HL-60 (cell line): ENCODE measurements at regions not wholly inside any gene's neighbourhood (a gene's known extent, or its start where the extent isn't known, plus 50 kb on each side); places are given as distances from the start of the nearest gene placed in this dataset.

ENCODE experiments used
- GABPA ChIP-seq: IDR thresholded peaks from 2 replicates; pipeline ENCODE4 v1.6.1; 2012; ENCODE audit warnings: low read depth
- POLR2AphosphoS5 ChIP-seq: IDR thresholded peaks from 2 replicates; pipeline ENCODE4 v1.6.1; 2012; ENCODE audit warnings: low read depth
- TF ChIP-seq, protein P1 (sequence below): IDR thresholded peaks from one replicate; pipeline ENCODE4 v1.5.1; 2011; ENCODE audit warnings: low read length, control low read depth, inconsistent platforms; ENCODE audit not compliant: insufficient read depth
- TF ChIP-seq, protein P2 (sequence below): IDR thresholded peaks from 2 replicates; pipeline ENCODE4 v1.6.1; 2012; ENCODE audit warnings: low read depth; ENCODE audit not compliant: insufficient replicate concordance

DNA sequence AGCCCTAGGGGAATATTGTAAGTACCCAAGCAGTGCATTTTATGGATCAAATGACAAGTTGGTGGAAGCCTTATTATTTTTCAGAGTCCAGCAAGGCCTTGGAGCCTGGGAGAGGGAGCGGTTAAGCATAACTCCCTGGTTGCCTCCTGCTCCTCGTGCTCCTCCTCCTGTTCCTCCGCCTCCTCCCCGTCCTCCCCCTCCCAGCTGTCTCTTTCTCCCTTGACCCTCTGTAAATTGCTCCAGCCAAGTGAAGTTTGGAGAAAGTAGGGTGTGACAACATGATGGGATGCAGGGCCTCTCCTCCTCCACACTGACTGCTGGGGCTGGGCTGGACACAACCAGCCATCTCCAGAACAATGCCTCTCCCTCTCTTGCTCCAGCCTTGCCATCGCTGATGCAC is 586.9 kb downstream of the CCDC171 start:
- TF ChIP-seq, protein P1, sequence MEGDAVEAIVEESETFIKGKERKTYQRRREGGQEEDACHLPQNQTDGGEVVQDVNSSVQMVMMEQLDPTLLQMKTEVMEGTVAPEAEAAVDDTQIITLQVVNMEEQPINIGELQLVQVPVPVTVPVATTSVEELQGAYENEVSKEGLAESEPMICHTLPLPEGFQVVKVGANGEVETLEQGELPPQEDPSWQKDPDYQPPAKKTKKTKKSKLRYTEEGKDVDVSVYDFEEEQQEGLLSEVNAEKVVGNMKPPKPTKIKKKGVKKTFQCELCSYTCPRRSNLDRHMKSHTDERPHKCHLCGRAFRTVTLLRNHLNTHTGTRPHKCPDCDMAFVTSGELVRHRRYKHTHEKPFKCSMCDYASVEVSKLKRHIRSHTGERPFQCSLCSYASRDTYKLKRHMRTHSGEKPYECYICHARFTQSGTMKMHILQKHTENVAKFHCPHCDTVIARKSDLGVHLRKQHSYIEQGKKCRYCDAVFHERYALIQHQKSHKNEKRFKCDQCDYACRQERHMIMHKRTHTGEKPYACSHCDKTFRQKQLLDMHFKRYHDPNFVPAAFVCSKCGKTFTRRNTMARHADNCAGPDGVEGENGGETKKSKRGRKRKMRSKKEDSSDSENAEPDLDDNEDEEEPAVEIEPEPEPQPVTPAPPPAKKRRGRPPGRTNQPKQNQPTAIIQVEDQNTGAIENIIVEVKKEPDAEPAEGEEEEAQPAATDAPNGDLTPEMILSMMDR: no peak
- TF ChIP-seq, protein P2, sequence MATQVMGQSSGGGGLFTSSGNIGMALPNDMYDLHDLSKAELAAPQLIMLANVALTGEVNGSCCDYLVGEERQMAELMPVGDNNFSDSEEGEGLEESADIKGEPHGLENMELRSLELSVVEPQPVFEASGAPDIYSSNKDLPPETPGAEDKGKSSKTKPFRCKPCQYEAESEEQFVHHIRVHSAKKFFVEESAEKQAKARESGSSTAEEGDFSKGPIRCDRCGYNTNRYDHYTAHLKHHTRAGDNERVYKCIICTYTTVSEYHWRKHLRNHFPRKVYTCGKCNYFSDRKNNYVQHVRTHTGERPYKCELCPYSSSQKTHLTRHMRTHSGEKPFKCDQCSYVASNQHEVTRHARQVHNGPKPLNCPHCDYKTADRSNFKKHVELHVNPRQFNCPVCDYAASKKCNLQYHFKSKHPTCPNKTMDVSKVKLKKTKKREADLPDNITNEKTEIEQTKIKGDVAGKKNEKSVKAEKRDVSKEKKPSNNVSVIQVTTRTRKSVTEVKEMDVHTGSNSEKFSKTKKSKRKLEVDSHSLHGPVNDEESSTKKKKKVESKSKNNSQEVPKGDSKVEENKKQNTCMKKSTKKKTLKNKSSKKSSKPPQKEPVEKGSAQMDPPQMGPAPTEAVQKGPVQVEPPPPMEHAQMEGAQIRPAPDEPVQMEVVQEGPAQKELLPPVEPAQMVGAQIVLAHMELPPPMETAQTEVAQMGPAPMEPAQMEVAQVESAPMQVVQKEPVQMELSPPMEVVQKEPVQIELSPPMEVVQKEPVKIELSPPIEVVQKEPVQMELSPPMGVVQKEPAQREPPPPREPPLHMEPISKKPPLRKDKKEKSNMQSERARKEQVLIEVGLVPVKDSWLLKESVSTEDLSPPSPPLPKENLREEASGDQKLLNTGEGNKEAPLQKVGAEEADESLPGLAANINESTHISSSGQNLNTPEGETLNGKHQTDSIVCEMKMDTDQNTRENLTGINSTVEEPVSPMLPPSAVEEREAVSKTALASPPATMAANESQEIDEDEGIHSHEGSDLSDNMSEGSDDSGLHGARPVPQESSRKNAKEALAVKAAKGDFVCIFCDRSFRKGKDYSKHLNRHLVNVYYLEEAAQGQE: no peak
- TF ChIP-seq GABPA (no peak), POLR2AphosphoS5 (no peak)
